Sigmoid colon (tissue), 6 donors: ENCODE measurements at regions not wholly inside any gene's neighbourhood (a gene's known extent, or its start where the extent isn't known, plus 50 kb on each side); places are given as distances from the start of the nearest gene placed in this dataset.
"Not testable (repeated sequence)": the region's sequence is repeated elsewhere in the genome, so short reads cannot be mapped to it uniquely, and the experiment has no call there.

Experiments used
- DNase-seq: peaks from one replicate; pipeline ENCODE4 v3.0.0-alpha.2; 2019
- H3K27ac ChIP-seq, 4 donors: fragments of 200-600 bp; sonication (generic); one replicate each; pipeline ENCODE4 v1.5.1; 2016 to 2019; ENCODE audit warnings: mild to moderate bottlenecking in 1 of 4
- H3K27me3 ChIP-seq, 3 donors: fragments of 200-600 bp; sonication (generic); one replicate each; pipeline ENCODE4 v1.5.1; 2019; ENCODE audit warnings: mild to moderate bottlenecking in 1 of 3
- H3K36me3 ChIP-seq, 4 donors: fragments of 200-600 bp; sonication (generic); one replicate each; pipeline ENCODE4 v1.5.1; 2016 to 2019
- H3K4me1 ChIP-seq, 4 donors: fragments of 200-600 bp; sonication (generic); one replicate each; pipeline ENCODE4 v1.5.1; 2017 to 2019
- H3K4me3 ChIP-seq, 4 donors: fragments of 200-600 bp; sonication (generic); one replicate each; pipeline ENCODE4 v1.5.1; 2017 to 2019; ENCODE audit warnings: mild to moderate bottlenecking in 2 of 4, moderate library complexity in 1 of 4
- H3K9me3 ChIP-seq, 4 donors: fragments of 200-600 bp in 3 of 4; sonication (generic) in 3 of 4; one replicate each; pipeline versions ENCODE4 v1.5.1 to v1.6.1; 2013 to 2019
- EP300 ChIP-seq, 4 donors: sonication (generic); formaldehyde crosslinking; IDR thresholded peaks; one replicate each; pipeline ENCODE4 v1.6.1; 2017; ENCODE audit warnings: antibody characterized with exemption in 4 of 4
- POLR2A ChIP-seq, 2 donors: fragments of 450-650 bp; IDR thresholded peaks; one replicate each; pipeline ENCODE4 v1.6.1; 2016; ENCODE audit warnings: antibody characterized with exemption in 2 of 2, mild to moderate bottlenecking in 2 of 2, moderate library complexity in 2 of 2
- POLR2AphosphoS5 ChIP-seq, 4 donors: sonication (generic); formaldehyde crosslinking; IDR thresholded peaks; one replicate each; pipeline ENCODE4 v1.6.1; 2017; ENCODE audit warnings: antibody characterized with exemption in 4 of 4
- WGBS, 2 donors: extraction: QIAGEN DNeasy Blood & Tissue Kit; methylation state at CpG; one replicate each; pipeline ENCODE4 v1.1.7; 2013; 5-methylcytosine and 5-hydroxymethylcytosine counted together
- intact Hi-C: fragments of 100-400 bp; cut with DNase I; formaldehyde crosslinking; loops from one replicate; pipeline ENCODE4 v1.15.1; 2023
- TF ChIP-seq, protein P1 (sequence below), 4 experiments: fragments of 450-650 bp in 3 of 4; fragments of 200-600 bp in 1 of 4; IDR thresholded peaks; one replicate each; pipeline ENCODE4 v1.5.1; 2016 to 2019; ENCODE audit warnings: antibody characterized with exemption in 4 of 4, mild to moderate bottlenecking in 3 of 4, moderate library complexity in 2 of 4
- donor health status: healthy with polysubstance abuse.
- donor health status: healthy.

DNA sequence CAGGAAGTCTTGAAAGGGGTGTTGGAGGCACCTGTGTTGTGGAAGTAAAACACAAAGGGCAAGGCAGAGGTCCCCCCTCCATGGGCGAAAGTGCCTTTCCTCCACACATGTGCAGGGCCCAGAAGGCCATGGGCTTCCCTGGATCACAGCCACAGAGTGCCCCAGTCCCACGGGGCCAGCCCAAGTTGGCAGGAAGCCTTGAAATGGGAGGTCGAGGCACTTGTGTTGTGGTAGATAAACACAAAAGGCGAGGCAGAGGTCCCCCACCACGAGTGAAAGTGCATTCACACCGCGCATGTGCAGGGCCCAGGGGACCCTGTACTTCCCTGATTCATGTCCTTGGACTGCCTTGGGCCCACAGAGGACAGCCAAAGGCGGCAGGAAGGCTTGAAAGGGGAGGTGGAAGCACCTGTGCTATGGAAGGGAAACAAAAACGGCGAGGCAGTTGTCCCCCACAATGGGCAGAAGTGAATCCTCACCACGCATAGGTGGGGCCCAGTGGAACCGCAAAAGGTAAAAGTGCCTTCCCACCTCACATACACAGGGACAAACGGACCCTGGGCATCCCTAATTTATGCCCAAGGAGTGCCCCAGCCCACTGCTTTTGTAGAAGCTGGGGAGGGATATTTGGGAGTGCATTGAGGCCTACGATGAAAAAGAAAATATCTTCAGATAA, 585.4 kb downstream of the ALG10 start:
- intact Hi-C loops: no loop called here
- peaks cover 9 to 32% (median 22%) of the 10 kb centered on the region in 4 donors for H3K9me3 ChIP-seq
- H3K36me3 ChIP-seq: no peaks in the 10 kb centered on the region
- no peak overlapping the region for H3K4me3 ChIP-seq
- no peak for TF ChIP-seq EP300 (IDR thresholded peaks at IDR 0.05)
- DNase-seq: peak; percentile 41
- H3K4me1 ChIP-seq: no peaks in the 10 kb centered on the region
- 68 to 75% methylated on average over 14 of the region's 14 CpGs for WGBS, 2 donors
- H3K27ac ChIP-seq: no peak overlapping the region
- no peaks in the 10 kb centered on the region for H3K27me3 ChIP-seq

DNA sequence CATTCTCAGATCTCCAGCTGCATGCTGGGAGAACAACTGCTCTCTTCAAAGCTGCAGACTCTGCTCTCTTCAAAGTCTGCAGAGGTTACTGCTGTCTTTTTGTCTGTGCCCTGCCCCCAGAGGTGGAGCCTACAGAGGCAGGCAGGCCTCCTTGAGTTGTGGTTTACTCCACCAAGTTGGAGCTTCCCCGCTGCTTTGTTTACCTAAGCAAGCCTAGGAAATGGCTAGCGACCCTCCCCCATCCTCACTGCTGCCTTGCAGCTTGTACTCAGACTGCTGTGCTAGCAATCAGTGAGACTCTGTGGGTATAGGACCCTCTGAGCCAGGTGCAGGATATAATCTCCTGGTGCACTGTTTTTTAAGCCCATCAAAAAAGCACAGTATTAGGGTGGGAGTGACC, 591.7 kb downstream of the ALG10 start:
- H3K36me3 ChIP-seq, H3K4me3 ChIP-seq, intact Hi-C loops, DNase-seq, H3K27me3 ChIP-seq, H3K27ac ChIP-seq, H3K4me1 ChIP-seq: not testable (repeated sequence)
- WGBS, 2 donors: 55 to 79% methylated on average over 2 of the region's 2 CpGs
- peaks cover 0 to 13% (median 12%) of the 10 kb centered on the region in 4 donors for H3K9me3 ChIP-seq

DNA sequence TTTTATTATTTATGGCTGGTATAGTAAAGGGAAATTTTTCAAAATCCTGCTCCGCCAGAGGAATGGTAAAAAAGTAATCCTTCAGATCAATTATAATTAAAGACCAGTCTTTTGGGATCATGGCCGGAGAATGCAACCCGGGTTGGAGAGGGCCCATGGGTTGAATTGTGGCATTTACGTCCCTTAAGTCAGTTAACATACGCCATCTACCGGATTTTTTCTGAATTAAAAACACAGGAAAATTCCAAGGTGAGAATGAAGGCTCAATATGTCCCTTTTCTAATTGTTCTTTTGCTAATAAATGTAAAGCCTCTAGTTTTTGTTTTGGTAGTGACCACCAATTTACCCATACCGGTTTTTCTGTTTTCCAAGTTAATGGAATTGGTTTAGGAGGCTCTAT, 602.8 kb downstream of the ALG10 start:
- no peaks in the 10 kb centered on the region for H3K4me1 ChIP-seq
- H3K27ac ChIP-seq: no peak overlapping the region
- intact Hi-C loops: no loop called here
- H3K4me3 ChIP-seq: no peak overlapping the region
- WGBS, 2 donors: 34 to 42% methylated on average over 7 of the region's 7 CpGs
- DNase-seq: no peak
- peaks cover 0 to 14% (median 2%) of the 10 kb centered on the region in 4 donors for H3K9me3 ChIP-seq
- TF ChIP-seq EP300 (IDR thresholded peaks at IDR 0.05): no peak
- TF ChIP-seq POLR2A (IDR thresholded peaks at IDR 0.05): no peak
- TF ChIP-seq, protein P1, sequence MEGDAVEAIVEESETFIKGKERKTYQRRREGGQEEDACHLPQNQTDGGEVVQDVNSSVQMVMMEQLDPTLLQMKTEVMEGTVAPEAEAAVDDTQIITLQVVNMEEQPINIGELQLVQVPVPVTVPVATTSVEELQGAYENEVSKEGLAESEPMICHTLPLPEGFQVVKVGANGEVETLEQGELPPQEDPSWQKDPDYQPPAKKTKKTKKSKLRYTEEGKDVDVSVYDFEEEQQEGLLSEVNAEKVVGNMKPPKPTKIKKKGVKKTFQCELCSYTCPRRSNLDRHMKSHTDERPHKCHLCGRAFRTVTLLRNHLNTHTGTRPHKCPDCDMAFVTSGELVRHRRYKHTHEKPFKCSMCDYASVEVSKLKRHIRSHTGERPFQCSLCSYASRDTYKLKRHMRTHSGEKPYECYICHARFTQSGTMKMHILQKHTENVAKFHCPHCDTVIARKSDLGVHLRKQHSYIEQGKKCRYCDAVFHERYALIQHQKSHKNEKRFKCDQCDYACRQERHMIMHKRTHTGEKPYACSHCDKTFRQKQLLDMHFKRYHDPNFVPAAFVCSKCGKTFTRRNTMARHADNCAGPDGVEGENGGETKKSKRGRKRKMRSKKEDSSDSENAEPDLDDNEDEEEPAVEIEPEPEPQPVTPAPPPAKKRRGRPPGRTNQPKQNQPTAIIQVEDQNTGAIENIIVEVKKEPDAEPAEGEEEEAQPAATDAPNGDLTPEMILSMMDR (IDR thresholded peaks at IDR 0.05): no peak
- no peak for TF ChIP-seq POLR2AphosphoS5 (IDR thresholded peaks at IDR 0.05)
- no peaks in the 10 kb centered on the region for H3K27me3 ChIP-seq
- H3K36me3 ChIP-seq: no peaks in the 10 kb centered on the region

DNA sequence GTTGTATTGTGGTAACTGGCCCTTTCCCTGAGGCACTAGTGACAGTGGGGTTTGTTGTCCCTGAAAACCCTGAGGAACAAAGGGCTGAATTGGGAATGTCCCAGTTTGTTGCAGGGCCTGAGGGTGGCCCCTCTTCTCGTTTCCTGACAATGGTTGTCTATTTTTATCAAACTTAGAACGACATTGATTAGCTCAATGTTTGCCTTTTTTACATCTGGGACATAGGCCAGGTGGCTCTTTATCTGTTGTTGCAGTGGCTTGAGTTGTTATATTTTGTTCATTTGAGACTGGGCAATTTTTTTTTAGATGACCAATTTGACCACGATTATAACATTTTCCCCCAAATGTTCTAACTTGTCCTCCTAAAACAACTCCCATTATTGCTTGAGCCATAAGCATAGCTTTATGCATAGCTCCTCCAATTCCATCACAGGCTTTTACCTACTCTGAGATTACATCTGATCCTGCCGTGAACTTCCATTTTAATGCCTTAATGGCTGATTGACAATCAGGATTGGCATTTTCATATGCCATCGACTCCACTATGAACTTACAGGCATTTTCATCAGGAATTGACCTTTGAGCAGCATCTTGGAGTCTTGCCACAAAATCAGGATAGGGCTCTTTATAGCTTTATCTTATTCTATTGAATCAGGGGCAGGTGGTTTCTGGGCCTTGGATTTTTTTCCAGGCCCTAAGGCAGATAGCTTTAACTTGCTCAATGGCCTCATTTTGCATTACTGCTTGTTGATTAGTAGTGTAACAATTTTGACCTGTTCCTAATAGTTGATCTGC, 604.3 kb downstream of the ALG10 start:
- WGBS, 2 donors: 37 to 63% methylated on average over 5 of the region's 5 CpGs
- no peak overlapping the region for H3K27ac ChIP-seq
- TF ChIP-seq, protein P1 (IDR thresholded peaks at IDR 0.05): no peak
- TF ChIP-seq POLR2AphosphoS5 (IDR thresholded peaks at IDR 0.05): no peak
- H3K36me3 ChIP-seq: no peaks in the 10 kb centered on the region
- H3K4me3 ChIP-seq: no peak overlapping the region
- peaks cover 0 to 13% (median 2%) of the 10 kb centered on the region in 4 donors for H3K9me3 ChIP-seq
- no peaks in the 10 kb centered on the region for H3K27me3 ChIP-seq
- intact Hi-C loops: no loop called here
- DNase-seq: no peak
- no peaks in the 10 kb centered on the region for H3K4me1 ChIP-seq
